ENCODE measurements at regions not wholly inside any gene's neighbourhood (a gene's known extent, or its start where the extent isn't known, plus 50 kb on each side); places are given as distances from the start of the nearest gene placed in this dataset.

DNA sequence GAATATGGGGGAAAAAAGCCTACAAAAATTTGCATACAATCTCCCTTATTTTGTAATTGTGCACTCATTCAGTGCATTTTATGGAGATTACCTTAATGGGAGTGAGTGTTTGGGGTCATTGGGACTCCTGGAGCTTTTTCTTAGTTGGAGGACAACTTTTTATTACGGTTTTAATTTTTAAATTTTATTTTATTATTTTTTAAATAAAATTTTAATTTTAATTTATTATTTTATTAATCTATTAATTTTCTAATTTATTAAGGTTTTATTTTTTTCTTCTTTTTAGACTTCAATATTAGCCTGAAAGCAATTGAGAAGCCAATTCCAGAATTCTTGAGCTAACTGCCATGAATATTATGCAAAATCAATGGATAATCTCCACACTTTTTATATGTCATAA, 355.0 kb downstream of the SOCS6 start:
- H3K4me3 ChIP-seq (ENCODE audit: low read depth, low read length): no peak overlapping the region

DNA sequence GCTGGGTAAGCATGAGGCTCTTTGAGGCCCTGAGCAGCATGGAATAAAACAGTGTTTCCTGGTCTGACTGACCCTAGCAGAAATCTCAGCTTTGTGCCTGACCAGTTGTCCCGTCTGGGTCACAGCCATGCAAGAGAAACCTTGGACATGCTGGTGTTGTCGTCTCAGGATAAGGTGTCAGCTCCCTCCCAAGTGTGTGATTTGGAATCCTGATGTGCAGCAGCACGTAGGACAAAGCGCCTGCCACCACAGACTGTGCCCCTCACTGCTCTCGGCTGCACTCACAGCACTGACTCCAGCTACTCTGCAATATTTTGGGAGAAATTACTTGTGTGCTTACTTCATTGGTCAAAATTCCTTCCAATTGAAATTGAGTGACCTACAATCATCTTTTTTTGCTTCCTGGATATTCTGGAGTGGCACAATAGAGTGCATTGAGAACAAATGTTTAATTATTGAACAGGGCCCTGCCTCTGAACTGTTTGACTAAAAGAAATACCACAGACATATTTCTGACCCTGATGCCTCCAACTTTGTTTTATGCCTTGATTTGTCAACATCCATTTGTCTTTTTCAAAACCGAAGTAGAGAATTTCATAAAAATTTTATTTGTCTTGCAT, 352.4 kb downstream of the SOCS6 start:
- no peak for DNase-seq (ENCODE audit: low read depth)
- no peak overlapping the region for H3K4me3 ChIP-seq (ENCODE audit: low read depth, low read length)
- TF ChIP-seq, protein P1, sequence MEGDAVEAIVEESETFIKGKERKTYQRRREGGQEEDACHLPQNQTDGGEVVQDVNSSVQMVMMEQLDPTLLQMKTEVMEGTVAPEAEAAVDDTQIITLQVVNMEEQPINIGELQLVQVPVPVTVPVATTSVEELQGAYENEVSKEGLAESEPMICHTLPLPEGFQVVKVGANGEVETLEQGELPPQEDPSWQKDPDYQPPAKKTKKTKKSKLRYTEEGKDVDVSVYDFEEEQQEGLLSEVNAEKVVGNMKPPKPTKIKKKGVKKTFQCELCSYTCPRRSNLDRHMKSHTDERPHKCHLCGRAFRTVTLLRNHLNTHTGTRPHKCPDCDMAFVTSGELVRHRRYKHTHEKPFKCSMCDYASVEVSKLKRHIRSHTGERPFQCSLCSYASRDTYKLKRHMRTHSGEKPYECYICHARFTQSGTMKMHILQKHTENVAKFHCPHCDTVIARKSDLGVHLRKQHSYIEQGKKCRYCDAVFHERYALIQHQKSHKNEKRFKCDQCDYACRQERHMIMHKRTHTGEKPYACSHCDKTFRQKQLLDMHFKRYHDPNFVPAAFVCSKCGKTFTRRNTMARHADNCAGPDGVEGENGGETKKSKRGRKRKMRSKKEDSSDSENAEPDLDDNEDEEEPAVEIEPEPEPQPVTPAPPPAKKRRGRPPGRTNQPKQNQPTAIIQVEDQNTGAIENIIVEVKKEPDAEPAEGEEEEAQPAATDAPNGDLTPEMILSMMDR (IDR thresholded peaks at IDR 0.05; ENCODE audit: low read depth, low read length, missing control alignments): no peak

More for the DNA sequence above, 355.0 kb downstream of the SOCS6 start:
- TF ChIP-seq, protein P1 (IDR thresholded peaks at IDR 0.05; ENCODE audit: low read depth, low read length, missing control alignments): no peak
- DNase-seq (ENCODE audit: low read depth): no peak

DNA sequence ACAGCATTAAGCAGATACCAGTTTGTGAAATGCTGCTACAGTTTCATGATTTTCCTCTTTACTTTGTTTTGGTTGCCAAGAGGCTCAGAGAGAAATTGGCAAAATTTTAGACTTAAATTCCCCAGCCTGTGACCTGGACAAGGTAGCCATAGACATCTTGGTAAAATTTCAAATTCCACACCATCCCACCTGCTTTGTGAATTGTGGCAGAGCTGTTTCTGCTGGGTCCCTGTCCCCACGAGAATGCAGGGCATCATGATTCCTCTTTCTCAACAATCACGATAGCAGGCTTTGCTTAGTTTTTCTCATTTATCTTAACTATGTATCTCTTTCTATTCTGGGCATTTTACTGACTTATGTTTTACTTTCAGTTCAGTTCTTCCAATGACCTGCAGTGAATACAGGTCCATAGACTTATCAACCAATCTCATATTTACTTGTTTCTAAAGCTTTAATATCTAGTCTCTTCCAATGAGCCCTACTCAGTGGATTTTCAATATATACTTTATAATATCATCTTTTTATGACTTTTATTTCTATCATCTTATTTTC, 351.6 kb downstream of the SOCS6 start:
- no peak for DNase-seq (ENCODE audit: low read depth)
- H3K4me3 ChIP-seq (ENCODE audit: low read depth, low read length): no peak overlapping the region
- TF ChIP-seq, protein P1 (IDR thresholded peaks at IDR 0.05; ENCODE audit: low read depth, low read length, missing control alignments): no peak

DNA sequence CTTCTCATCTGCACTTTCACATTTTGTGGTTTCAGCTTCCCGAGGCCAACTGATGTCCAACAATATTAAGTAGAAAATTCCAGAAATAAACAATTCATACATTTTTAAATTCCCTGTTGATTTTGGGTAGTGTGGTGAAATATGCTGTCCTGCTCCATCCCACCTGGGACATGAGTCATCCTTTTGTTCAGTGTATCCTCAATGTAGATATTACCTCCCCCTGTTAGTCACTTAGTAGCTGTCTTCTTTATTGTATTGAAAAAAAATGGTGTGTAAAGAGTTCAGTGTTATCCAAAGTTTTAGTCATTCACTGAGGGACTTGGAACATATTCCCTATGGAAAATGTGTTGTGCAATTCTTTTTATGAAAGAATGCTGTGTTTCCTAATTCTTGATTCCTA, 348.1 kb downstream of the SOCS6 start:
- TF ChIP-seq, protein P1 (IDR thresholded peaks at IDR 0.05; ENCODE audit: low read depth, low read length, missing control alignments): no peak
- no peak overlapping the region for H3K4me3 ChIP-seq (ENCODE audit: low read depth, low read length)
- DNase-seq (ENCODE audit: low read depth): no peak

DNA sequence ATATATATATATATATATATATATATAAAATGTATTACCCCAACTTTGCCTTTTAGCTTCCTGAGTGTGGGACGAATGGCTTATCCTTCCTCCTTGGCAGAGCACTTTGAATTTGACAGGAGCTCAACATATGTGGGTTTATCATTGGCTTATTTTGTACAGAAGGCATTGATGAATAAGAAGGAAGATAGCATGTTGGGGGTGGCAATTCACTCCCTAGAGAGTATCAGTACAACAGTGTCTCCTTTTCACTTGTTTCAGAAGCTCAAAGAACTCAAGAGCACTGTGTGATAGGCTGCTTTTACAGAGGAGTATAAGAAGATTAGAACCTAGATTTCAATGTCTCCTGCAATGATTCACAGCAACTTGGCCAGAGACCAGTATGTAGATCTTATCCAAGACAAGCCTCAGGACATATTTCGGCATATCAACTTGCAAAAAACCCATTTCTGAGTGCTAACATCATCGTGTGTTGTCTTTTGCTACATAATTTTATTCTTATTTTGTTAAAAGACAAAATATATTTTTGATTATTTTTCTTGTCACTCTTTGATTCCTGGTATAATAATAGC, 345.8 kb downstream of the SOCS6 start:
- no peak for DNase-seq (ENCODE audit: low read depth)
- no peak overlapping the region for H3K4me3 ChIP-seq (ENCODE audit: low read depth, low read length)
- TF ChIP-seq, protein P1 (IDR thresholded peaks at IDR 0.05; ENCODE audit: low read depth, low read length, missing control alignments): no peak

DNA sequence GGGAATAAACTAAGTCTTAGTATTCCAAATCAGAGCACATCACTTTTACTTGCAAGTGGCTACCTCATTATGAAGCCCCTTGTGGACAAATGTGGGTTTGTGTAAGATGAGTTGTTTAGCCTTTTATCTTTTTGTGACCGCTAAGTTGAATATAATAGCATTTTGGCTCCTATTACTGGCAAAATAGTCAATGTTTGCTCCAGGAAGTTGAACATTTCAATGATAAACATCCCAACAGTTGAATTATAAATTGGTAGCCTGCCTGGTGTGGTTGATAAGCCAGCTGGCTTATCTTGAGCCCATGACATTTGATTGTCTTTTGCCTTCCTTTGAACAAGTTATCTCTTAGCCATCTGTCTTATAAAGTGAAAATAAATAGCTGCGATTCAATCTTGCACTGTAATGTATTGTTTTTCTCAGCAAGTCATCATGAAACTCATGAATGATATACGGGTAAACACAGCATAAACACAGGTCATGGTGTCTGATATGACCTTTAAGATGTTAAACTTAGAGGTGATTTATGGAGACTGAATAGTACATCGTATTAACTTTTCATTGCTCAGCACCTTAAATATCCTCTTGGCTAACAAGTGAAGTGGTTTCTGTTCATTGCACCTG, 338.4 kb downstream of the SOCS6 start:
- H3K4me3 ChIP-seq (ENCODE audit: low read depth, low read length): no peak overlapping the region
- TF ChIP-seq, protein P1 (IDR thresholded peaks at IDR 0.05; ENCODE audit: low read depth, low read length, missing control alignments): no peak
- no peak for DNase-seq (ENCODE audit: low read depth)
